Left hindlimb (tissue), 1 donor: ENCODE measurements at regions not wholly inside any gene's neighbourhood (a gene's known extent, or its start where the extent isn't known, plus 50 kb on each side); places are given as distances from the start of the nearest gene placed in this dataset.
"Not testable (repeated sequence)": the region's sequence is repeated elsewhere in the genome, so short reads cannot be mapped to it uniquely, and the experiment has no call there.

Experiments
- DNase-seq: peaks from one replicate; pipeline ENCODE4 v3.0.0-alpha.2; 2018

GRCh38 chr2:146997945-146998344 lies 846.9 kb upstream of the ACVR2A start:
- DNase-seq, result no peak

DNA sequence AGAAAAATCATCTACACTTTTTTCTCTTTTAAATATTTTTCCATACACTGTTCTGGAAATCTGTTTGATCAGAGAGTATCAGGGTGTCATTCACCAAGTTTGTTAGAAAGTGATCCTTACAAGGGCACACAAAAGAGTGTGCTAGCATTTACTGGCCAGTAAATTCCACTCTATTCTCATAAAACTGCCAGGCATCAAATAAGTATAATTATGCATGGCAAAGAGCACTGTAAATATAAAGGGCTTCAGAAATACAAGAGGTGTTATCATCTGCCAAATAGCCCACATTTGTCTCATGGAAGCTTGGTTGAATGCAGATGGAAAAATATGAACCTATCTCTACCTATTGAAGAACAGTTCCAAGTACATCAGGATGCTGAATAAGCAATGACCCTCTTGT lies 847.3 kb upstream of the ACVR2A start:
- no peak for DNase-seq

DNA sequence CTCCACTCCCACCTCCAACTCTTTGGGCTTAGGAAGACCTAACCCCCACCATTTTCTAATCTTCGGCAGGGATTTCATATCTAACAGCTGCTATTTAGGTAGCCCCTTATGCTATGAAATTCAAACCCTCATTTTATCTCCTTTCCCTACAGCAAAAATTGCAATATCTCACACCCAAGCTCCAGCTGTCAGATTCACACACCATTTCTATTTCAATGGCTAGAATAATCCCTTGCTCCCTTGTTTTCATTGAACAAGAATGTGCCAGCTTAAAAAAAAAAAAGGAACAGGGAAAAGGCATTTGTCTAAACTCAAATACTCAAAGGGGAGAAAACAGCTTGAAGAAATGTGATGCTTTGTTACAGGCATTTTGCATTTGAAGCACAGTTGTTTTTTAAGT lies 850.6 kb upstream of the ACVR2A start:
- no peak for DNase-seq

DNA sequence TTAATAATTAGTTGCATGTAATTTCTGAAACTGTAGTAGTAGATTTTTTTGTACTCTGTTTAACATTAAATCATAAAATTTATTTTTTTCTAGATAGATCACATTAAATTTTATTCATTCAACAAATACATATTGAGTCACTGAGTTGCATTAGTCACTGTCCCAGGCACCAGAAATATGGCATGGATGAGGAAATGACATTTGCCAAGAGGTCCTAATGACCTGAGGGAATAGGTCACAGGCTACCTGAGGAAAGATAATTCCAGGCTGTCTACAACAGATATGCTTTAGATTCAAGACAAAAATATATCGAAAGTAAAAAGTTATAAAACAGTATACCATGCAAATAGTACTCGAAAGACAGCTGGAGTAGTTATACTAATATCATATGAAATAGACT lies 852.4 kb upstream of the ACVR2A start:
- DNase-seq, result no peak

GRCh38 chr2:146992057-146992456 lies 852.8 kb upstream of the ACVR2A start:
- no peak for DNase-seq

- no peak for DNase-seq
These were observed 854.3 kb upstream of the ACVR2A start for GRCh38 chr2:146990311-146991054.

DNA sequence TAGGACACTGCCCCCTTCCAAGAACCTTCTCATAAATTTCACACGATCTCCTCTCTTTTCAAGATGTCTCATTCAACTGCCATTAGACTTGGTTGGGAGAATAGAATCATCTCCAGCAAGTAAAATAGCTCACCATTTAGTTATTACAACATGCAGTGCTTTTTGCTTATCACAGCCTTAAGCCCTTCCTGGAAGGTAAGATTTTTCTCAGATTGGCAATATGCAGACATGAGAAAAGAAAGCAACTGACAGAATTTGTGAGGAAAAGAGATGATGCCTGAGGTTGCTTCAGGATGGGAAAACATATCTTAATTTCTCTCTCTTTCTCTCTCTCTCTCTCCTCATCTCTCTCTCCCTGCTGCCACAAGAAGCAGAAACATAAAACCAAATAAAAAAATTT lies 855.1 kb upstream of the ACVR2A start:
- no peak for DNase-seq

DNA sequence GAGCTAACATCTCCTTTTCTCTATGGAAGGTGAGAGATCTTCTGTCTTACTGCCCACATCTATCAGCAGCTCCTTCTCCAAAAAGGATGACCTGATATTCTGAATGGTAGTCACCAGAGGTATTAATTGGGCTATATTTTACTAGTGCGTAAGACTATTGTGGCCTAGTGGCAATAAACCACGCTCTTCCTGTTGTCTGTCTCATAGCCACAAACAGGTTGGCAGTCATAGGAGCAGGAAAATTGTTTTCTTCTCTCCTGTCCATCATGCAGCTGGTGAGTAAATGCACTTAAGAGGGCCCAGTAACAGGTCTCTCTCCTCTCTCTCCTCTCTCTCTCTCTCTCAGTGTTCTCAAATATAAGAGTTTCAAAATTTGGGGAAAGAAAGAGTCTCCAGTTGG lies 856.8 kb upstream of the ACVR2A start:
- DNase-seq, result no peak

DNA sequence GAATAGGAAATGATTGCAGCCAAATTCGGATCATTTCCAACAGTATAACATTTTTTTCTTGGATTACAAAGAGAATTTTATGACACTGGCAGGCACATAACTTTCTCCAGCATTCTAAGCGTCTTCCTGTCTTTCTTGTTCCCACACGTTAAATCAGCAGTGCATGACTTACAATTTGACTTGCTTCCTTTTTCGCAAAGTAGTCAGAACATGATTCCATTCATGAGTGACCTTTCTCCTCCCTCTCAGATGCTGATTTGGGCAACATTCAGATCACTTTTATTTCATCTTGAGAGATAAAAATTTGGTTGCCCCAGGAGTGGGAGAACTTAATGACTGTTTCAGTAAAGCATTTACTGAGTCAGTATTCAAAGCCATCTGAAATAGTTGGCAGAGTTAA lies 858.7 kb upstream of the ACVR2A start:
- no peak for DNase-seq

DNA sequence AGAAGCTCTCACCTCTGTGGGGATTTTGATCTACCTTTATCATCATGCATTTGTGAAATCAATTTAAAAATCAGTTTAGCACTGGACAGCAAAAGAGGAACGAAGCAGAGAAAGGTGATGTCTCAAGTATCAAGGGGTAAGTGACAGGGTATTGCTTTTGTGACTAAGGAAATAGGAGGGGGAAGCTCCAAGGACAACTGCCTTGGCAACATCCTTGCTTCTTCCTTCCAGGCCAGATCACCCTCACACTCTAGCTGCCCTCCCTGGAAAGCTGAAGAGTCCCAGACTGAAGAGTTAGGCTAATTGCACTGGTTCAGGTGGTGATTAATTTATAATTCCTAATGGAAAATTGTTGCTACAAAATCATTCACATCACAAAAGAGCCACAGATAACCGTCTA lies 859.1 kb upstream of the ACVR2A start:
- DNase-seq, result no peak

- DNase-seq, result no peak
These were observed 860.8 kb upstream of the ACVR2A start for GRCh38 chr2:146984014-146984413.

GRCh38 chr2:146982393-146982846 lies 862.4 kb upstream of the ACVR2A start:
- DNase-seq, result no peak

GRCh38 chr2:146981921-146982320 lies 862.9 kb upstream of the ACVR2A start:
- DNase-seq, result no peak

DNA sequence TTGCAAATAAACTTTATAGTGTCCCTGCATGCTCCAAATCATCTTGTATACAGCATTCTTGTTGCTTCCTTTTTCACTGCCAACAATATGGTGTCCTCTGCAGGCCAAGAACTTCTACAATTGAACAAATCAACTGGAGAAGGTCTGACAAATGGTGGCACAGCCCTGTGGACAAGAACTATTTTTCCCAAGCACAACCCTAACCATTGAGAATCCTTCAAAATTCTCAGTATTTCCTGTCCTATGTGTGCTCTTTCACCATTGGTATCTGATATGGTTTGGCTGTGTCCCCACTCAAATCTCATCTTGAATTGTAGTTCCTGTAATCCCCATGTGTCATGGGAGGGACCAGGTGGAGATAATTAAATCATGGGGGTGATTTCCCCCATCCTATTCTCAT lies 865.1 kb upstream of the ACVR2A start:
- no peak for DNase-seq

- no peak for DNase-seq
These were observed 866.0 kb upstream of the ACVR2A start for GRCh38 chr2:146978577-146979555.

GRCh38 chr2:146970981-146971380 lies 873.8 kb upstream of the ACVR2A start:
- DNase-seq, result not testable (repeated sequence)

DNA sequence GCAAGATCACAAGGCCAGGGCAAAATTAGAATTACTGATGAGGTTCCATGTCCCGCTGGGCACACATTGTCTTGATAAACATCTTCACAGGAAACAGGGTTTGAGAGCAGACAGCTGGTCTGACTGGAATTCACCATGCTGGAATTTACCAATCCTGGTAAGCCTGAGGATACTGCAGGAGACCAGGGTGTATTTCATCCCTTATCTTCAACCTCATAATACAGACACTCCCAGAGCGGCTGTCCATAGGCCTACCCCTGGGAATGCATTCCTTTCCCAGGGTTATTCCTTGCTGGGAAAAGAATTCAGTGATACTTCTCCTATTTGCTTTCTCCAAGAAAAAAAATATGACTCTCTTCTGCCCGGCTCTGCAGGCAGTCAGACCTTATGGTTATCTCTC lies 875.1 kb upstream of the ACVR2A start:
- not testable (repeated sequence) for DNase-seq

- no peak for DNase-seq
These were observed 880.3 kb upstream of the ACVR2A start for GRCh38 chr2:146964494-146964893.

- no peak for DNase-seq
These were observed 890.3 kb upstream of the ACVR2A start for GRCh38 chr2:146954544-146954943.

DNA sequence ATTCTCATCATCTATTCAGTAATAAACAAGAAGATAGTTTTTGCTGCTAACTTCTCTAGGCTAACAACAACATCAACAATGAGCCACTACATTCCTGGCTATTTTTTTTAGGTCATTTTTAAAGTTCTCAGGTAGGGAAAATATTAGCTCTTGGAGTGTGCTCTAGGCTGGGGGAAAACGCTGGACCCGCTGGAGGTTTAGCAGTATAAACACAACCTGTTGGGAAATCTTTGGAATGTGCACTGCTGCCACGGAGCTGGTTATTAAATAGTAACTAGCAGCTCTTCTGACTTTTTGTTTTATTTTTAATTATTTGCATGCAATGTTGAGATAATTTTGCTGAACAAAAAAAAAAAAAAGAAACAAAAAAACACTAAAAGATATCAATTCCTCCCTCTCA lies 892.1 kb upstream of the ACVR2A start:
- DNase-seq, result no peak

GRCh38 chr2:146950911-146951310 lies 893.9 kb upstream of the ACVR2A start:
- no peak for DNase-seq

- DNase-seq, result no peak
These were observed 894.5 kb upstream of the ACVR2A start for GRCh38 chr2:146950361-146950760.

GRCh38 chr2:146949400-146949799 lies 895.4 kb upstream of the ACVR2A start:
- DNase-seq, result no peak

- no peak for DNase-seq
These were observed 900.2 kb upstream of the ACVR2A start for GRCh38 chr2:146944601-146945000.
